GM12872 (cell line): ENCODE measurements at regions not wholly inside any gene's neighbourhood (a gene's known extent, or its start where the extent isn't known, plus 50 kb on each side); places are given as distances from the start of the nearest gene placed in this dataset.

ENCODE experiments used
- TF ChIP-seq, protein P1 (sequence below): IDR thresholded peaks from 3 replicates; pipeline ENCODE4 v1.5.1; 2011; ENCODE audit warnings: low read depth, mild to moderate bottlenecking, low read length, moderate library complexity; ENCODE audit not compliant: insufficient read depth

DNA sequence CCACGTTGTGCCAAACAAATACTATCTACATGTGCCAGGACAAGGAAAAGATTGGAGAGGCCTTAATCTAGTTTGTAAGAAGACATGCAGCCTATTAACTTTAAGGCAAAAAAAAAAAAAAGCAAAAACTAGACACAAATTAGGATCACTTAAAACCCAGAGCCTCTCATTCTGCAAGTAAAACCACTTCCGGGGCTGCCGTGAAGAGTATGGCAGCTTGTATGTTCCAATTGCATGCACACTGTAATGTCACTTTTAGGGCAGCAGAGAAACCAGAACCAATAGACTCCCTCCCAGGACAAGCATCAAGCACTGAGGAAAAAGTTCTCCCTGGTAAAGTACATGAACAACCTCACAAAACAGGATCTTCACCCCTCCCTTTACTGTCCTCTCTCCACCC lies 70.6 kb downstream of the RSL24D1 start:
- TF ChIP-seq, protein P1, sequence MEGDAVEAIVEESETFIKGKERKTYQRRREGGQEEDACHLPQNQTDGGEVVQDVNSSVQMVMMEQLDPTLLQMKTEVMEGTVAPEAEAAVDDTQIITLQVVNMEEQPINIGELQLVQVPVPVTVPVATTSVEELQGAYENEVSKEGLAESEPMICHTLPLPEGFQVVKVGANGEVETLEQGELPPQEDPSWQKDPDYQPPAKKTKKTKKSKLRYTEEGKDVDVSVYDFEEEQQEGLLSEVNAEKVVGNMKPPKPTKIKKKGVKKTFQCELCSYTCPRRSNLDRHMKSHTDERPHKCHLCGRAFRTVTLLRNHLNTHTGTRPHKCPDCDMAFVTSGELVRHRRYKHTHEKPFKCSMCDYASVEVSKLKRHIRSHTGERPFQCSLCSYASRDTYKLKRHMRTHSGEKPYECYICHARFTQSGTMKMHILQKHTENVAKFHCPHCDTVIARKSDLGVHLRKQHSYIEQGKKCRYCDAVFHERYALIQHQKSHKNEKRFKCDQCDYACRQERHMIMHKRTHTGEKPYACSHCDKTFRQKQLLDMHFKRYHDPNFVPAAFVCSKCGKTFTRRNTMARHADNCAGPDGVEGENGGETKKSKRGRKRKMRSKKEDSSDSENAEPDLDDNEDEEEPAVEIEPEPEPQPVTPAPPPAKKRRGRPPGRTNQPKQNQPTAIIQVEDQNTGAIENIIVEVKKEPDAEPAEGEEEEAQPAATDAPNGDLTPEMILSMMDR = no peak

- TF ChIP-seq, protein P1 = no peak
These were observed 72.1 kb downstream of the RSL24D1 start for GRCh38 chr15:55124616-55125015.

- TF ChIP-seq, protein P1 = no peak
These were observed 78.3 kb downstream of the RSL24D1 start for GRCh38 chr15:55118344-55118870.

GRCh38 chr15:55116636-55117035 lies 80.1 kb downstream of the RSL24D1 start:
- TF ChIP-seq, protein P1 = no peak

DNA sequence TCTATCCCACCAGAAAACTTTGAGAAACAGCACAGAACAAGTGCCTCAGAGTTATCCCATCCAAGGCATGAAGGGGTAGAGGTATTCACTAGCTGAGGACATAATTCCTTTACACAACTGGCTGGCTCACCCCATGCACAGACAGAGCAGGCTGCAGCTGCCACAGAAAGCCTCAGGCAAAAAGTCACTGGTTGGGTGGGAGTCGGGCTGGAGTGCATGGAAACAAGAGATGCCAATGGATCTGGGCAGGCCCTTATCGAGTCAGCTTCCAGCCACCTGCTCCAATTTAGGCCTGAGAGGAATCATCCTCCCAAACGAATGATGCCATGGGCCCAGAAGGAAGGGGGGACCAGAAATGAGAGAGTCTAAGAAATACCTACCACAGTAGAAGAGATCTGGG lies 83.0 kb downstream of the RSL24D1 start:
- TF ChIP-seq, protein P1 = no peak

DNA sequence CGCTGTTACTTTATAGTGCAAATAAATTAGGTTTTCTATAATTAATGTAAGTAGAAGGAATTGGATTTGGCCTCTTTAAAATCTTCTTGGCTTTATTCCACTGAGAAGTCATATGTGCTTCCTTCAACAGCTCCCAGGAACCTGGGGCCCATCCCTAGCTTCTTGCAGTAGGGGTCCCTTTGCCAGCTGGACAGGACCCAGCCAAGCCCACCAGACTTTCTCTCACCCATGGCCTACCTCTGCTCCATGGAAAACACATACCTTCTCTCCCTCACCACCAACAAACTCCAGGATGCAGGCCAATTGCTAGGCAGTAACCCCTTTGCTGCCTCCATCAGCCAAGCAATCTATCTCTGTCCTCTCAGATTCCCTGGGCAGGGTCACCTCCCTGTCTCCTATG lies 84.0 kb downstream of the RSL24D1 start:
- TF ChIP-seq, protein P1 = no peak

GRCh38 chr15:55110446-55110845 lies 86.3 kb downstream of the RSL24D1 start:
- TF ChIP-seq, protein P1 = no peak
